ENCODE measurements at regions not wholly inside any gene's neighbourhood (a gene's known extent, or its start where the extent isn't known, plus 50 kb on each side); places are given as distances from the start of the nearest gene placed in this dataset.

GRCh38 chr3:24756101-24756888 lies 261.6 kb upstream of the THRB start:
- DNase-seq (ENCODE audit: low read depth in 2 of 2) = no peak

- no peak for DNase-seq (ENCODE audit: low read depth in 2 of 2)
Measured at GRCh38 chr3:24763393-24763792, 268.7 kb upstream of the THRB start.

GRCh38 chr3:24764236-24764915 lies 269.7 kb upstream of the THRB start:
- no peak for DNase-seq (ENCODE audit: low read depth in 2 of 2)

- no peak for DNase-seq (ENCODE audit: low read depth in 2 of 2)
Measured at GRCh38 chr3:24765399-24765798, 270.7 kb upstream of the THRB start.

DNA sequence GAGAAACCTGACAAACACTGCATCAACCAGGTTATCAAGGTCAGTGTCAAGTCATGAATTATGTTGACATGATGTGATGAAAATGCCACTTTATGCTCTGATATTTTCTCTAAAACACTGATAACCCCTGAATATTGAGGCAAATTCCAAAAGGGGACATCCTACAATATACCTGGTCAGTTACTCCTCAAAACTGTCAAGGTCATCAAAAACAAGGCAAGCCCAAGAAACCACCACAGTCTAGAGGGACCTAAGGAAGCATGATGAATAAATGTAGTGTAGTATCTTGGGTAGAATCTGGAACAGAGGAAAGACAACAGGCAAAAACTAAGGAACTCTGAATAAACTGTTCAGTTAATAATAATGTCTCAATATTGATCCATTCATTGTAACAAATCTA lies 275.3 kb upstream of the THRB start:
- DNase-seq (ENCODE audit: low read depth in 2 of 2) = no peak

DNA sequence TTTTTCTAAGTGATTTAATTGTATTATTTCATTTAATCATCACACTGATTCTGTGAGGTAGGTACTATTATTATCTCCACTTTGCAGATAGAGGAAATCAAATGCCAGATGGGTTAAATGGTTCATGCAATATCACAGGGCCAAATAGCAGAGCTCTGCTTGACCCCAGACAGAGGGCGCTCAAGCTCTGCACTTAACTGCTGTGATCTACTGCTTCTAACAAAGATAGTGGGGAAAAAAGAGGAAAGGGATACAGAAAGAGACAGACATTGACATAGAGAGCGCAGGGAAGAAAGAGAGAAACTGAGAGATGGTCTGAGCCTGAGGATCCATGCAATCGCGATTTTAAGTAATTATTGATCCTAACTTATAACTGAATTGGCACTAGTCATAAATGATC lies 279.1 kb upstream of the THRB start:
- peak; percentile 43 to 48 for DNase-seq (ENCODE audit: low read depth in 2 of 2)

- no peak for DNase-seq (ENCODE audit: low read depth in 2 of 2)
Measured at GRCh38 chr3:24780991-24781390, 286.3 kb upstream of the THRB start.

- DNase-seq (ENCODE audit: low read depth in 2 of 2) = no peak
Measured at GRCh38 chr3:24781454-24781853, 286.8 kb upstream of the THRB start.

- no peak for DNase-seq (ENCODE audit: low read depth in 2 of 2)
Measured at GRCh38 chr3:24793896-24794295, 299.2 kb upstream of the THRB start.

GRCh38 chr3:24802614-24803013 lies 308.0 kb upstream of the THRB start:
- DNase-seq (ENCODE audit: low read depth in 2 of 2) = no peak

GRCh38 chr3:24804095-24804494 lies 309.4 kb upstream of the THRB start:
- DNase-seq (ENCODE audit: low read depth in 2 of 2) = no peak

DNA sequence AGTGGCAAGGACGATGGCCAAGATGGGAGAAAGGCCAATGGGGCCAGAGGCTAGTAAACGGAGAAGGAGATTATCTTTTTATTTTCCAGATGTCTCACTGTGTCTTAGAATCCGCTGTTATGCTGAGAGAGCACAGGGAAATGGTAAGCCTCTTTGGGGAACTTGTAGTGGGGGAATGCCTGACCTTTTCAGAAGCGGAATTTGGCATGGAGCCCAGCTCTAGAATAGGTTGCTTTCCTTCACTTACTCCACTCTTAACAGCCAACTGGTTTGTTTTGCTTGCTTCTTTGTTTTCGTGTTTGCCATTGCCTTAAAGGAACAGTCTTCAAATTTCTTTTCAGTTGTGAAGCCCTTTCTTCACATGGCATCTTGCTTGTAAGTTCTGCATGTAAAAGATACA lies 316.2 kb upstream of the THRB start:
- DNase-seq (ENCODE audit: low read depth in 2 of 2) = no peak

DNA sequence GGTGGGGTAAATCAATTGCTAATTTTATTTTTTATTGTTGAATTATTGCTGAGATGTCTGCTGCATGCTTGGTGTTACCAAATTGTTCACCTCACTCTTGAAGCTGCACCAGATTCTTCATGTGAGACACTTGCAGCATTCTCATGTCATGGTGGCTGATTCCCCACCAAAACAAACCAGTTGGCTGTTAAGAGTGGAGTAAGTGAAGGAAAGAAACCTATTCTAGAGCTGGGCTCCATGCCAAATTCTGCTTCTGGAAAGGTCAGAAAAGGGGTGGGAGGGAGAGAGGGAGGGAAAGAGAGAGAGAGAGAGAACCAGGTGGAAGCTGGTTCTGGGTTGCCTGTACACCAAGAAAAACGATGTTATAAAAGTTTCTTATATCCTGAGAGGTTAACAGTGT lies 317.5 kb upstream of the THRB start:
- no peak for DNase-seq (ENCODE audit: low read depth in 2 of 2)

GRCh38 chr3:24818055-24818454 lies 323.4 kb upstream of the THRB start:
- no peak for DNase-seq (ENCODE audit: low read depth in 2 of 2)

- no peak for DNase-seq (ENCODE audit: low read depth in 2 of 2)
Measured at GRCh38 chr3:24828011-24828410, 333.4 kb upstream of the THRB start.

DNA sequence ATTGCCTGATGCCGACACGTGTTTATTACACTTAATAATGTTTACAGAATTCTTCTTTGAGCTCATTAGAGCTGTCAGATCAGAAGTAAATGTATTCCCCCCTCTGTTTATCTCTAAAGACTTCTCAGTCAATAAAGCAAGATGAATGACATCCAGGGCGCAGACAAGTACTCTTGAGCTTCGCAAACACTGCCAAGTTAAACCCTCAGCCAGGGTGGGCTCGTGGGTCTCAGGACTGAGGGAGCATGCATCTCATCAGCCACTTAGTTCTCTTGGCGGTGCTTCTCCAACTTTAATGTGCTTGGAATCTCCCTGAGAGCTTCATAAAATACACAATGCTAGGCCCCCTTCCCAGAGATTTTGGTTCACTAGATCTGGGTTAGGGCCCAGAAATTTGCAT lies 333.9 kb upstream of the THRB start:
- no peak for DNase-seq (ENCODE audit: low read depth in 2 of 2)

- peak in 1 of 2 donors; percentile 3 for DNase-seq (ENCODE audit: low read depth in 2 of 2)
Measured at GRCh38 chr3:24829011-24829581, 334.4 kb upstream of the THRB start.

- no peak for DNase-seq (ENCODE audit: low read depth in 2 of 2)
Measured at GRCh38 chr3:24829629-24830229, 335.1 kb upstream of the THRB start.

DNA sequence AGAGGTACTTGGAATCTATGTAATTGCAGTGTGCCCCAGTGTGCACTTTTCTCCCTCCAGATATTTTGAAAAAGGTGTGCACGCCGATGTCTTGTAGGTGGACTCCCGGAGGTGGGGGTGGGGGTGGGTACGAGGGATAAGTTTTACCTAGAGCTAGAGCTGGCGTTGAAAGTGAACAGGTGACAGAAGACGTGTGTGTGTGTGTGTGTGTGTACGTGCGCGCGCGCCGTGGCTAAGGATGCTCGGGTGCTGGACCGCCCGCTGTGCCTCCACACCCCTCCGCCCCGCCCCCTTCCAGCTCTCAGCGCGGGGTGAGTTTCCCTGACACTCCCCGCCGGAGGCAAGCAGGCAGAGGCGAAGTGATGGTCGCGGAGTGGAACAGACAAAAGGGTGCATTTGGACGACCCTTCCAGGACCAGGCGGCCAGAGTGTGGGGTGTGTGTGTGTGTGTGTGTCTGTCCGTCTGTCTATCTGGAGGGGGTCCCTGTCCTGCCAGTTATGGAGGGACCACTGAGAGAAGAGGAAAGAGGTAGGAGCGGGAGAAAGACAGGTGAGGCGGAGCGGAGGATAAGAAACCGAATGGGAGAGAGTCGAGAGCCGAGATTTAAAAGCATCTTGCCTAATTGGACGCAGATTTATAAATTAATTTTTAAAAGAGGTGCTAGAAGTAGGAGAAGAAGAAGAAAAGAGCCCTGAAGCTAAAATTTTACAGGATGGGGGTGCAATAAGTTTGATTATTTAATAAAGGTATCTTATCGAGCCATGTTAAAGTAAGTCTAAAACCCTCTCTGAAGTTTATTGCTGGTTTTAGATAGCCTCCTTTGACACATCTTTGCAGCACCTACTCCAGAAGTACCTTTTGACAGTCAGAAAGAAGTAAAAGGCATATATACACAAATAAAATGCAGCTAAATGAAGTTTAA lies 335.8 kb upstream of the THRB start:
- DNase-seq (ENCODE audit: low read depth in 2 of 2) = no peak

DNA sequence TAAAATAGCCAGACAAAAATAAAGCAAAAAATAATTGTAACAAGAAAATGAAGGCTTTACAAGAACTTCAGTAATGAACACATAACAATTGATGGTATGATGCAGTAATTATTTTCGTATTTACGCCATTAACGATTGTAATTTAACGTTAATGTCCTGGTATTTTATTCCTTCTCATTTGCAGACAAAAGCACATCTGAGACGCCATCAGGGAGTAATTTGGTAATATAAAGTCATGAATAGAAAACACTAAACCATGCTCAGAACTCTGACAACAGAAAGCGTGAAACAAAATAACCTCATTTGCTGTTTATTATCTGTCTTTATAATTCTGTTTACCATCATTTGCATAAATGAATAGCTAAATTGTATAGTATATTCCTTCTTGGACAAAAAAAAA lies 336.6 kb upstream of the THRB start:
- no peak for DNase-seq (ENCODE audit: low read depth in 2 of 2)

- DNase-seq (ENCODE audit: low read depth in 2 of 2) = no peak
Measured at GRCh38 chr3:24832891-24833290, 338.2 kb upstream of the THRB start.

All from dermis microvascular lymphatic vessel endothelial cell (primary cell).